Hepatocyte (in vitro differentiated cells): ENCODE measurements at regions not wholly inside any gene's neighbourhood (a gene's known extent, or its start where the extent isn't known, plus 50 kb on each side); places are given as distances from the start of the nearest gene placed in this dataset.

Experiments
- CTCF ChIP-seq: fragments of 200-600 bp; sonication (generic); IDR thresholded peaks from 2 replicates; pipeline ENCODE4 v1.5.1; 2016; ENCODE audit warnings: antibody characterized with exemption, mild to moderate bottlenecking; ENCODE audit not compliant: poor library complexity
- EZH2 ChIP-seq: fragments of 200-600 bp; sonication (generic); IDR thresholded peaks from 2 replicates; pipeline ENCODE4 v1.6.1; 2016; ENCODE audit warnings: antibody characterized with exemption, mild to moderate bottlenecking, borderline replicate concordance
- EZH2phosphoT487 ChIP-seq: fragments of 200-600 bp; sonication (generic); IDR thresholded peaks from one replicate; pipeline ENCODE4 v1.6.1; 2018; ENCODE audit warnings: antibody characterized with exemption, mild to moderate bottlenecking, low read depth, moderate library complexity; ENCODE audit not compliant: unreplicated experiment, severe bottlenecking

GRCh38 chr9:126053913-126054312 lies 272.7 kb upstream of the MVB12B start:
- TF ChIP-seq CTCF (no peak), EZH2 (no peak), EZH2phosphoT487 (no peak)
